H9 (cell line): ENCODE measurements at regions not wholly inside any gene's neighbourhood (a gene's known extent, or its start where the extent isn't known, plus 50 kb on each side); places are given as distances from the start of the nearest gene placed in this dataset.

Source experiments
- DNase-seq: peaks from one replicate; pipeline ENCODE4 v3.0.0-alpha.2; 2017
- H2AFZ ChIP-seq: one replicate; pipeline ENCODE4 v1.6.1; 2013; ENCODE audit warnings: mild to moderate bottlenecking, low read length, control low read depth, moderate library complexity
- H2AK5ac ChIP-seq: 2 replicates; pipeline ENCODE4 v1.6.1; 2013; ENCODE audit warnings: low read length, control low read depth, mixed read lengths; ENCODE audit not compliant: insufficient read length
- H2BK120ac ChIP-seq: one replicate; pipeline ENCODE4 v1.6.1; 2013; ENCODE audit warnings: low read depth, mild to moderate bottlenecking, low read length, control low read depth, inconsistent platforms; ENCODE audit not compliant: poor library complexity, severe bottlenecking
- H2BK12ac ChIP-seq: 2 replicates; pipeline ENCODE4 v1.6.1; 2013; ENCODE audit warnings: low read length, control low read depth, mixed read lengths, low read depth; ENCODE audit not compliant: insufficient read length
- H2BK15ac ChIP-seq: 2 replicates; pipeline ENCODE4 v1.6.1; 2013; ENCODE audit warnings: low read depth, low read length, control low read depth
- H2BK20ac ChIP-seq: one replicate; pipeline ENCODE4 v1.6.1; 2013; ENCODE audit warnings: low read depth, mild to moderate bottlenecking, low read length, control low read depth, inconsistent platforms; ENCODE audit not compliant: poor library complexity, severe bottlenecking
- H2BK5ac ChIP-seq: 2 replicates; pipeline ENCODE4 v1.6.1; 2013; ENCODE audit warnings: low read length, control low read depth, mixed read lengths; ENCODE audit not compliant: insufficient read length
- H3K14ac ChIP-seq: 2 replicates; pipeline ENCODE4 v1.6.1; 2013; ENCODE audit warnings: low read length, control low read depth; ENCODE audit not compliant: insufficient read depth
- H3K18ac ChIP-seq: 2 replicates; pipeline ENCODE4 v1.6.1; 2013; ENCODE audit warnings: low read depth, mild to moderate bottlenecking, mixed read lengths, low read length, control low read depth; ENCODE audit not compliant: insufficient read length
- H3K23ac ChIP-seq: 2 replicates; pipeline ENCODE4 v1.6.1; 2013; ENCODE audit warnings: low read length, control low read depth, mixed read lengths, low read depth; ENCODE audit not compliant: insufficient read length
- H3K23me2 ChIP-seq: 2 replicates; pipeline ENCODE4 v1.6.1; 2013; ENCODE audit warnings: low read depth, mild to moderate bottlenecking, mixed read lengths, low read length, control low read depth; ENCODE audit not compliant: insufficient read length, poor library complexity, severe bottlenecking
- H3K27ac ChIP-seq: 2 replicates; pipeline ENCODE4 v1.5.1; 2013; ENCODE audit warnings: low read length, control low read depth, mixed read lengths, low read depth; ENCODE audit not compliant: insufficient read length
- H3K27me3 ChIP-seq: 2 replicates; pipeline ENCODE4 v1.6.1; 2013; ENCODE audit warnings: low read length, control low read depth, inconsistent platforms; ENCODE audit not compliant: insufficient read depth
- H3K4ac ChIP-seq: 2 replicates; pipeline ENCODE4 v1.6.1; 2013; ENCODE audit warnings: low read depth, mild to moderate bottlenecking, control low read depth, inconsistent platforms, low read length, moderate library complexity
- H3K4me1 ChIP-seq: 2 replicates; pipeline ENCODE4 v1.6.1; 2013; ENCODE audit warnings: low read length, control low read depth, inconsistent platforms; ENCODE audit not compliant: insufficient read depth
- H3K4me2 ChIP-seq: 2 replicates; pipeline ENCODE4 v1.6.1; 2013; ENCODE audit warnings: low read length, control low read depth, mixed read lengths; ENCODE audit not compliant: insufficient read length, insufficient read depth
- H3K56ac ChIP-seq: 2 replicates; pipeline ENCODE4 v1.6.1; 2013; ENCODE audit warnings: low read depth, mild to moderate bottlenecking, mixed read lengths, low read length, control low read depth; ENCODE audit not compliant: insufficient read length
- H3K79me1 ChIP-seq: 2 replicates; pipeline ENCODE4 v1.6.1; 2013; ENCODE audit warnings: low read depth, mild to moderate bottlenecking, moderate library complexity, low read length, control low read depth, inconsistent platforms; ENCODE audit not compliant: insufficient read depth, poor library complexity, severe bottlenecking
- H3K79me2 ChIP-seq: 2 replicates; pipeline ENCODE4 v1.6.1; 2013; ENCODE audit warnings: low read length, control low read depth, inconsistent platforms; ENCODE audit not compliant: insufficient read depth
- H3K9ac ChIP-seq: 2 replicates; pipeline ENCODE4 v1.6.1; 2013; ENCODE audit warnings: low read length, control low read depth, mixed read lengths; ENCODE audit not compliant: insufficient read length; ENCODE audit errors: extremely low read depth
- H3K9me3 ChIP-seq: one replicate; pipeline ENCODE4 v1.6.1; 2013; ENCODE audit warnings: low read depth, low read length, inconsistent platforms; ENCODE audit not compliant: control insufficient read depth
- H3T11ph ChIP-seq: one replicate; pipeline ENCODE4 v1.6.1; 2013; ENCODE audit warnings: mild to moderate bottlenecking, low read length, control low read depth, inconsistent platforms
- H4K20me1 ChIP-seq: one replicate; pipeline ENCODE4 v1.6.1; 2013; ENCODE audit not compliant: control insufficient read depth, insufficient read length, insufficient read depth
- H4K5ac ChIP-seq: 2 replicates; pipeline ENCODE4 v1.6.1; 2013; ENCODE audit warnings: low read depth, mild to moderate bottlenecking, mixed read lengths, low read length, control low read depth; ENCODE audit not compliant: insufficient read length
- H4K8ac ChIP-seq: replicated peaks from 2 replicates; pipeline ENCODE4 v1.6.1; 2013; ENCODE audit warnings: low read length, control low read depth, mixed read lengths, low read depth; ENCODE audit not compliant: insufficient read length
- H4K91ac ChIP-seq: 2 replicates; pipeline ENCODE4 v1.6.1; 2013; ENCODE audit warnings: low read depth, mild to moderate bottlenecking, moderate library complexity, mixed read lengths, low read length, control low read depth; ENCODE audit not compliant: insufficient read length
- H3K27ac Mint-ChIP-seq, 3 experiments: 2 replicates in 2 of 3; 3 replicates in 1 of 3; pipeline ENCODE4 v1.8.0; 2020 to 2021; ENCODE audit warnings: mixed read lengths in 3 of 3, mild to moderate bottlenecking in 1 of 3, moderate library complexity in 1 of 3
- H3K27me3 Mint-ChIP-seq: 2 replicates; pipeline ENCODE4 v1.8.0; 2021; ENCODE audit warnings: low read depth, mild to moderate bottlenecking, moderate library complexity, mixed read lengths
- H3K36me3 Mint-ChIP-seq, 3 experiments: 2 replicates in 2 of 3; 3 replicates in 1 of 3; pipeline ENCODE4 v1.8.0; 2020 to 2021; ENCODE audit warnings: low read depth in 3 of 3, mixed read lengths in 3 of 3; ENCODE audit not compliant: insufficient read depth in 1 of 3
- H3K4me1 Mint-ChIP-seq, 2 experiments: 2 replicates each; pipeline ENCODE4 v1.8.0; 2020; ENCODE audit warnings: mixed read lengths in 2 of 2
- H3K4me3 Mint-ChIP-seq, 2 experiments: 2 replicates in 1 of 2; 3 replicates in 1 of 2; pipeline ENCODE4 v1.8.0; 2020 to 2021; ENCODE audit warnings: mild to moderate bottlenecking in 2 of 2, mixed read lengths in 2 of 2, moderate library complexity in 1 of 2
- H3K9me3 Mint-ChIP-seq, 2 experiments: 2 replicates in 1 of 2; 3 replicates in 1 of 2; pipeline ENCODE4 v1.8.0; 2020; ENCODE audit warnings: mild to moderate bottlenecking in 2 of 2, mixed read lengths in 2 of 2, moderate library complexity in 1 of 2
- TF ChIP-seq, protein P1 (sequence below): fragments of 200-600 bp; sonication (generic); conservative IDR thresholded peaks from 3 replicates; pipeline ENCODE4 v1.8.0; 2021; ENCODE audit warnings: antibody characterized with exemption, mild to moderate bottlenecking

DNA sequence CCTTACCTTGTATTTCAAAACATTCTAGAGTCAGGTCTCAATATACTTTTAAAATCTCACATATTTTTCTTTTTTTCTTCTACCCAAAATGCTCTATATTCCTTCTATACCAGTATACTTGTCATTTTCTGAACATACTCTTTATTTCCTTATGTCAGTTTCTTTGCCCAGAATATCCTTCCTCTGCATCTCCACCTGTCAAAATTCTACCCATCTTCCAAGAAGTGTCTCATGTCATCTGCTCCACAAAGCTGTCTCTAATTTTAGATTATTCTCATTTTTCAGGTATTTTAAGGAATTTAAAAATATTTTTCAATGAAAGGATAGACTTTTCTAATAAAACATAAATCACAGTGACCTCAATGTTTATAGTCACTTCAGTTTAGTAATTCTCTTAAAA lies 328.0 kb upstream of the SMIM30 start:
- H3K4me3 Mint-ChIP-seq = no peak overlapping the region

More for the DNA sequence above, 328.0 kb upstream of the SMIM30 start:
- H3K79me1 ChIP-seq = no peaks in the 10 kb centered on the region
- no peak overlapping the region for H3K9ac ChIP-seq
- H2BK20ac ChIP-seq = no peak overlapping the region
- no peaks in the 10 kb centered on the region for H3K79me2 ChIP-seq
- H3K14ac ChIP-seq = no peak overlapping the region
- Mint-ChIP-seq H3K9me3 (peaks cover 0 to 5% of the 10 kb centered on the region in 2 experiments; a peak in 1 of 5 replicates), H3K36me3 (peaks cover 0 to 4% (median 0%) of the 10 kb centered on the region in 3 experiments; a peak in 1 of 7 replicates), H3K27ac (no peak overlapping the region), H3K4me1 (no peaks in the 10 kb centered on the region), H3K27me3 (no peaks in the 10 kb centered on the region)
- no peak overlapping the region for H2BK15ac ChIP-seq
- no peak overlapping the region for H4K91ac ChIP-seq
- no peak overlapping the region for H3K4ac ChIP-seq
- H3K18ac ChIP-seq = no peak overlapping the region
- no peak overlapping the region for H3K4me2 ChIP-seq
- no peak overlapping the region for H4K5ac ChIP-seq
- no peaks in the 10 kb centered on the region for H3K4me1 ChIP-seq
- no peak overlapping the region for H2BK12ac ChIP-seq
- H2BK120ac ChIP-seq = no peak overlapping the region
- no peak overlapping the region for H2BK5ac ChIP-seq
- H3T11ph ChIP-seq = no peak overlapping the region
- no peak overlapping the region for H4K8ac ChIP-seq
- no peaks in the 10 kb centered on the region for H3K9me3 ChIP-seq
- no peak overlapping the region for H2AFZ ChIP-seq
- H3K27ac ChIP-seq = no peak overlapping the region
- no peak for DNase-seq
- H3K23ac ChIP-seq = no peak overlapping the region
- no peak overlapping the region for H3K56ac ChIP-seq
- H3K23me2 ChIP-seq = no peaks in the 10 kb centered on the region
- H4K20me1 ChIP-seq = no peaks in the 10 kb centered on the region
- H3K27me3 ChIP-seq = no peaks in the 10 kb centered on the region
- H2AK5ac ChIP-seq = no peak overlapping the region
- TF ChIP-seq, protein P1, sequence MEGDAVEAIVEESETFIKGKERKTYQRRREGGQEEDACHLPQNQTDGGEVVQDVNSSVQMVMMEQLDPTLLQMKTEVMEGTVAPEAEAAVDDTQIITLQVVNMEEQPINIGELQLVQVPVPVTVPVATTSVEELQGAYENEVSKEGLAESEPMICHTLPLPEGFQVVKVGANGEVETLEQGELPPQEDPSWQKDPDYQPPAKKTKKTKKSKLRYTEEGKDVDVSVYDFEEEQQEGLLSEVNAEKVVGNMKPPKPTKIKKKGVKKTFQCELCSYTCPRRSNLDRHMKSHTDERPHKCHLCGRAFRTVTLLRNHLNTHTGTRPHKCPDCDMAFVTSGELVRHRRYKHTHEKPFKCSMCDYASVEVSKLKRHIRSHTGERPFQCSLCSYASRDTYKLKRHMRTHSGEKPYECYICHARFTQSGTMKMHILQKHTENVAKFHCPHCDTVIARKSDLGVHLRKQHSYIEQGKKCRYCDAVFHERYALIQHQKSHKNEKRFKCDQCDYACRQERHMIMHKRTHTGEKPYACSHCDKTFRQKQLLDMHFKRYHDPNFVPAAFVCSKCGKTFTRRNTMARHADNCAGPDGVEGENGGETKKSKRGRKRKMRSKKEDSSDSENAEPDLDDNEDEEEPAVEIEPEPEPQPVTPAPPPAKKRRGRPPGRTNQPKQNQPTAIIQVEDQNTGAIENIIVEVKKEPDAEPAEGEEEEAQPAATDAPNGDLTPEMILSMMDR = no peak
